DMS53 treated with DMSO at 0.1 percent for 48 hours (cell line): ENCODE measurements at regions not wholly inside any gene's neighbourhood (a gene's known extent, or its start where the extent isn't known, plus 50 kb on each side); places are given as distances from the start of the nearest gene placed in this dataset.
"Not testable (repeated sequence)": the region's sequence is repeated elsewhere in the genome, so short reads cannot be mapped to it uniquely, and the experiment has no call there.

Experiments
- DNase-seq: peaks from one replicate; lab custom pipeline; 2025; ENCODE audit not compliant: unreplicated experiment; lab: John Stamatoyannopoulos, UW

GRCh38 chr9:106038266-106039001, 344.1 kb downstream of the TMEM38B start:
- DNase-seq = no peak

GRCh38 chr9:106039151-106039935, 345.0 kb downstream of the TMEM38B start:
- DNase-seq = no peak

DNA sequence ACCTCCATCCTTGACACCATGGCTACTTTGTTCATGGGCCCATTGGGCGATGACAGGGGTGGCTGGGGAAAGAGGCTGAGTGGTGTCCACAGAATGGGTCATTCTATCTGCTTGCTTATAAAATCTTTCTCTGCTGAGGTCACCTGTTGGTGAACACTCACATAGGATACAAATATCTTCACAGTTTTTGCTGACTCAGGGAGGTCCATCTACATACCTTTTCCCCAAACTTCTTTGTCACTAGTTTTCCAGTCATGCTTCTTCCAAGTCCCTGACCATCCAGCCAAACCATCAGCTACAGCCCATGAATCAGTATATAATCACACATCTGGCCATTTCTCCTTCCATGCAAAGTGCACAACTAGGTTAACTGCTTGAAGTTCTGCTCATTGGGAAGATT, 347.6 kb downstream of the TMEM38B start:
- not testable (repeated sequence) for DNase-seq

- no peak for DNase-seq
These were observed 357.2 kb downstream of the TMEM38B start for GRCh38 chr9:106051545-106051944.

DNA sequence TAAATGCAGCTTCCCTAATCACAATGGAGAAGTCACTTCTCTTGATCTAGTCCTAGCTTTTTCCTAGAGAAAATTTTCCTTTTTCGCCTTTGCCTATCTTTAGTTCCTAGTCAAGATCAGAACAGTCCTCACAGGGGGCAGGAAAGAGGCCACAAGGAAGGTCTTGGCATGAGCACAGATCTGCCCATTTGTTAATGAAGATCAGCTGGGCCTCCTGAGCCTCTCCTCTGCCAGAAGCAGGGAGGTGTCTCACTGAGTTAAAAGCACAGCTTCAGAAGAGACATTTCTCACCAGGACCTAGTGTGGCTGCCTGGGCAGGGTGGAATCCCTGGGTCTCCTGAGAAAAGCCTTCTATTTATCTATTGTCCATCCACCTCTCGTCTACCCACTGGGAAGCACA, 357.8 kb downstream of the TMEM38B start:
- no peak for DNase-seq

DNA sequence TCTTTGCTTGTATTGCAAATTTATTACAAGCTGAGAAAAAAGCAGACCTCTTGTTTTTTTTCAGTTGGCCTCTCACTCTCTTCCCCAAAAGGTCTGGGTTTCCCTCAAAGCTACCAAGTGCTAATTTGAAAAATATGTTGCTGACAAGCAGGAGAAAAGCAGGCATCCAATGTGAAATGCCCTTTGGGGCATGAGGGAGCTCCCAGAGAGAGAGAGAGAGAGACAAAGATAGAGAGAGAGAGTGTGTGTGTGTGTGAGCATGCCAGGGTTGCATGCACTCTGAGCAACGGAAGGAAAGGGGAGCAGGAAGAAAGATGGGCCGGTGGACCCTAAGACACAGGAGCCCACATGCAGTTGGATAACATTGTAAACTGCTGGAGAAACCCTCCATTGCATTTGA, 358.4 kb downstream of the TMEM38B start:
- no peak for DNase-seq

DNA sequence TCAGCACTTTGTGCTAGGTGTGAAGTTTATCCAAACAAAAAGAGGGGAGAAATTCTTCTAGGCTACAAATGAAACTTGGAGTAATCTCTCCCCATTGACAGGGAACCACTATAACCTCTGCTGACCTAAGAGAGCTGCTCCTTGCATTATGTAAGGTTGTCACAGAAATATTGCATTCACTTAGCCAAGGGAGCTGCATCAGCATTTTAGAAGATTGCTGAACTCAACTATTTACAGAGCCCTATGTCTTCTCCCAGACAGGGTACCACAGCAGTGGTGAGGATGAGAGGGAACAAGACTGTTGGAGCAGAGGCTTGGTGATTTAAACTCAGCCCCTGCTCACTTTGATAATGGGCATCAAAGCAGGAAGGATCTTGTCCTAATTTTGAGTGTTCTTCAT, 362.0 kb downstream of the TMEM38B start:
- no peak for DNase-seq

DNA sequence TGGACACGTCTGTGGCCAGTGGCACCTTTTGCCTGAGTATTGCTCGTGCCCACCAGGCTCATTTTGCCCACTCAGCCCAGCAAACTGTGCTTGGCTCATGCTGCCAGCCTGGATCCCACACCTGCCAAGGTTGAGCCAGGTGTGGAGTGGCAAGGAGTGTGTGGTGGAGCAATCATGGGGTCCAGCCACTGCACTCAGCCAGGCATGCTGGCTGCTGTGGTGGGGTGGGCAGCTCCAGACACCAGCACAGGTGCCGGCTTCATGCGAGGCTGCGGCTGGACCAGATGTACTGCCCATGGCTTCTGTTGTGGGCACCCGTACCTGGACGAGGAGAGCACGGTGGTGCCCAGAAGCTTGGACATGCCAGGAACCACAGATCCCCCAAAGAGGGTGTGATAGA, 364.1 kb downstream of the TMEM38B start:
- no peak for DNase-seq

DNA sequence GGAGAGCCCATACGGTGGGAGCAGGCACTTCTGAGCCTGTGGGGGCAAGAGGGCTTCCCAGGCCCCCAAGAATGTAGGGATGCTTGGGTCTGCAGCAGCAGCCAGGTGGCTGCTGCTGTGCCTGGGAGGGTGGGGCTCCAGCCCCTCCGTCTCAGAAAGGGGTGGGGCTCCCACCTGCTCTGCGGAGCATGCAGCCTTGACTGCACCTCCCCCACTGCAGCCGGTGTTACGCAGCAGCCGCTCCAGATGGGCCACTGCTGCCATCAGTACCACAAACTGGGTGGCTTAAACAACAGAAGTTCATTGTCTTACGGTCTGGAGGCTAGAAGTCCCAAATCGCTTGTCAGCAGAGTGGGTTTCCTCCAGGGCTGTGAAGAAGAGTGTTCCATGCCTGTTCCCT, 365.5 kb downstream of the TMEM38B start:
- DNase-seq = no peak

DNA sequence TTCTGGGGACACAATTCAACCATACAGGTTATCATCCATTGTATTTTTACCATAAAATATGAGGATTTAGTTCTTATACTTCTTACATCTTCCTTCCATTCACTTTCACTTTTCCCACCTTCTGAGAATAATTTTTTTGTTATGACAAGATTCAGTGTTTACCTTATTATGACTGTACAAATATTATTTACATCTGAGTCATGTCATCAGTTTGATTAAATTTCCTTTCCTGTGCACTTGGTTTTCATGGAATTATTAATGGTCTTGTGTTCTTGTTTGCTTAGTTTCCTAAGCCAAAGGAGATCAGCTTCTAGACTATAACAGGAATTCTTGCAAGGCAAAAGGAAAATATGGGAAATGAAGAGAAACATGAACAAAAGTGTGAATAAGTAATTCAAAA, 366.5 kb downstream of the TMEM38B start:
- DNase-seq = no peak

GRCh38 chr9:106062250-106062649, 367.9 kb downstream of the TMEM38B start:
- peak; percentile 10 for DNase-seq

DNA sequence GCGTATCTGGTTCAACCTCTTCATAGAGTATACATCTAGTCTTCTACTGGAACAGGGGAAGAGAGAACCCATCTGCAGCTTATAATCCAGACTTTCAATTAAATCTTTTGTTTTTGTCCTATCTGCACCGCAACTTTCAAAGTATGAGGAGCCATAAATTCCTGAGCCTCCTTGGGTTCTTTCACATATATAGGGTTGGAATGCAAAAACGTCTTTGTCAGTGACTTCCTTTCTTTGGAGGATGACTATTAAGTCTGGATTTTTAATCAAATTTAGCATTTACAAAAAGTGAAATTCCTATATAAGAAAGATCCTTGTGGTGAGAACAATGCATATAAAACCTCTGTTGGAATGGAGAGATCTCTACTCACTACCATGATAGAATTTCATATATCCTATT, 370.8 kb downstream of the TMEM38B start:
- DNase-seq = no peak

DNA sequence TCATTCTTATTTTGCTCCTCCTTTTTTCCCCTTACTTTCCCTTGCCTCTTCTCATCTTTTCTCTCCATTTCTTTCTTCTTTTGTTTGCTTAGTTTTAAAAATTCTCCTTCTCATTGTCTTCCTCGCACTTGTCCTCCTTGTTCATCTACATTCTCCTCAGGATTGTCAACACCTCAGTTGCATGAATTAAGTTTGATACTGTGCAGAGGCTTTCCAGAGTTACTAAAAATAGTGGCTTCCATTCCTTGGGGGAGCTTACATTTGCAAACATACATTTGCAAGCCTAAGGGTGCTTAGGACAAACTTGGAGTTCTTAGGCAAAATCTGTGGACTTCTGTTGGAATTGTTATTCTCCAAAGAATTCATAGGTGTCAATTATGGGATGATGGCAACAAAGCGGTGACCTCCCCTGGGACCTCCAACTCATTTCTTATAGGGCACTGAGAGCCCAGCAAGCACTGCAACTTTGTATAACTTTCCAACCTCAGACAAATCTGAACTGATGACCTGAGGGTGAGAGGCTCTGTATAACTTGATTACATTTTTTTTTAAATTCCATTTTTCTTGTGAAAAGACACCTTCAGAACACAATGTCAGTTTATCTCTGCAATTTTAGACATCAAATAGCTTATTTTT, 371.4 kb downstream of the TMEM38B start:
- DNase-seq = no peak

DNA sequence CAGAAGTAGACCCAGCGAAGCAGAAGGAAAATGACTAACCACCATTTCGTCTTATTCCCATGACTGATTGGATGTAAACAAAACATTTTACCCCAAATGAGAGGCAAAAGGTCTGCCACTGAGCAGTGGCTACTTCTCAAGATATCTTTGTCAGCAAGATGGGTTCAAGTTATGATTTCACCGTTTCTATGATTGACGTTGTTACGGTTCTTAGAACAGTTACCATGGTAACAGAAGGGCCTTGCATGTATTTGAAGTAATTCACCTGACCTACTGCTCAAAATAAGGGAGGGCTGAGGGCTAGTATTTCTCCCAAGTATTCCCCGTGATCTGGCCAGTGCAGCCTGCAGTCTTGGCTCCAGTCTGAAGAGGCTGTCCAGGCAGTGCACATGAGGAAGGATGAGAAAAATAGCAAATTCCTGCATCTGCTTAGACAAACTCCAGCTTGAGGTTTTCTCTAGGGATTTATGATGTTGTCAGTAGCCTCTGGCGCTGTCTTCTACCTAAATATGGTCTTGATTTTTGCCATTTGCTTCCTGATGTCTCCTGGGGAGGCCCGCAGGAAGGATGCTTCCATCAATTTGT, 372.7 kb downstream of the TMEM38B start:
- DNase-seq = no peak

DNA sequence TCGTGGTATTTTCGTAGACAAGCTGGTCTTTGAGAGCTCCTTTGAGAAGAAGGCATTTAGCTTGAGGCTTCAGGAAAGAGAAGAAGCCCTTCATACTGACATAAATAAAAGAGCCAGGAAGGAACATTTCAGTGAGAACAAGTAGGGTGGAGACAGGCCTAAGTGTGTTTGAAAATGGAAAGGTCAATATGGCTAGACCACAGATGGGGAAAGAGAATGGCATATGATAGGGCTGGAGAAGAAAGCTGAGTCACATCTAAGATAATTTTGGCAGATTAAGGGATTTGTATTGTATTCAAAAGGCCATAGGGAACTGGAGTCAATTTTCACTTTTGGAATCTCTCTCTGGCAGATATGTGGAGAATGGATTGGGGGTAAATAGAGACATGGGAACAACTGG, 374.9 kb downstream of the TMEM38B start:
- DNase-seq = no peak

- DNase-seq = no peak
These were observed 378.1 kb downstream of the TMEM38B start for GRCh38 chr9:106072421-106072820.

GRCh38 chr9:106074006-106074405, 379.7 kb downstream of the TMEM38B start:
- DNase-seq = no peak

GRCh38 chr9:106075236-106075959, 381.1 kb downstream of the TMEM38B start:
- no peak for DNase-seq

DNA sequence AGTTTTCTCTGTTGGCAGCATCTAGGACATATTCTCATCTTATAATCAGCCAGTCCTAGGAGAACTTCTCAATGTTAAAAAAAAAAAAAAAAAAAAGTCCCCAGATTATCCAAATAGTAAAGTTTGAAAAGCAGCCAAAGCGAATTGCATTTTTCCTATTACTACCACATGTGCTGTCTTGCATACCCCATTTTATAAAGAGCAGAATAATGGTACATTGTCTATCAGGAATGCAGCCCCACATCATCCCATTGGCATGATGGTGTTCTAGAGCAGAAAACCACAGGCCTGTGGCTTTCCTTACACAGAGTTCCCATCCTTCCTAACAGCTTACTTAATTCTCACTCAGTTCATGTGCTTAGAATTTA, 381.6 kb downstream of the TMEM38B start:
- no peak for DNase-seq

DNA sequence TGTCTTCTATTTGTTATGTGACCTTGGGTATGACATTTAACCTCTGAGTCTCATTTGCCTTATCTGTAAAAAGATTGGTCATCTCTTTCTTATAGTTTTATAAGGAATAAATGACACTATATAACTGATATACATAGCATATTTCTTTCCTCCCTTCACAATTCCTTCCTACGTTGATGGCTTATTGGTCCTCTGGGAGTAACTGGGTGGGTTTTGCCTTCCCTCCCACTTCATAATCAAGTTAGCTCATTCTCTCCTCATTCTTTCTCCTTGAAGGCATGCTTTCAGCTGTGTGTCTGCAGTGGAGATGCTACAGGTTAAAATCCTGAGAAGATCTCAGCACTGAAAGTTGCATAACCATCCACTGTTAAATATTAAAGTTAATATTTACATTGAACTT, 382.4 kb downstream of the TMEM38B start:
- DNase-seq = no peak

DNA sequence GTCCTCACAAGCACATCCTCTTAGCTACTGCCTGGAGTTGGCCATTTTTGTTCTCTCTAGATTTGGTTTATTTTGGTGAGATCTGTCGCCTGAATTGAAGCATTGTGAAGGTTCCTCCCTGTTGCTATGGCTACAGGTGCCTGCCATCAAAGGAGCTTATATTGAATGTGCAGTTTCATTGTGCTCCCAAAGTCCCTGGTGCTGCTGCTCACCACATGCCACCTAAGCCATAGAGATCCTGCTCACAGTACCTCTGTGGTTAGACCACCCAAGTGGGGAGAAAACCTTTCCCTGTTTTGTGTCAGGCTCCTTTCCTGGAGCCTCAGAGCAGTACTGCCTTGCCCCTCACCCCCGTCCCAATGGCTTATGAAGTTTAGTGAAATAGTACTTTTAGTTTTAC, 383.4 kb downstream of the TMEM38B start:
- no peak for DNase-seq
